Bone marrow (tissue), 2 donors: ENCODE measurements at regions not wholly inside any gene's neighbourhood (a gene's known extent, or its start where the extent isn't known, plus 50 kb on each side); places are given as distances from the start of the nearest gene placed in this dataset.

Source experiments
- DNase-seq, 2 donors: peaks; one replicate each; lab custom pipeline; 2025; lab: John Stamatoyannopoulos, UW

DNA sequence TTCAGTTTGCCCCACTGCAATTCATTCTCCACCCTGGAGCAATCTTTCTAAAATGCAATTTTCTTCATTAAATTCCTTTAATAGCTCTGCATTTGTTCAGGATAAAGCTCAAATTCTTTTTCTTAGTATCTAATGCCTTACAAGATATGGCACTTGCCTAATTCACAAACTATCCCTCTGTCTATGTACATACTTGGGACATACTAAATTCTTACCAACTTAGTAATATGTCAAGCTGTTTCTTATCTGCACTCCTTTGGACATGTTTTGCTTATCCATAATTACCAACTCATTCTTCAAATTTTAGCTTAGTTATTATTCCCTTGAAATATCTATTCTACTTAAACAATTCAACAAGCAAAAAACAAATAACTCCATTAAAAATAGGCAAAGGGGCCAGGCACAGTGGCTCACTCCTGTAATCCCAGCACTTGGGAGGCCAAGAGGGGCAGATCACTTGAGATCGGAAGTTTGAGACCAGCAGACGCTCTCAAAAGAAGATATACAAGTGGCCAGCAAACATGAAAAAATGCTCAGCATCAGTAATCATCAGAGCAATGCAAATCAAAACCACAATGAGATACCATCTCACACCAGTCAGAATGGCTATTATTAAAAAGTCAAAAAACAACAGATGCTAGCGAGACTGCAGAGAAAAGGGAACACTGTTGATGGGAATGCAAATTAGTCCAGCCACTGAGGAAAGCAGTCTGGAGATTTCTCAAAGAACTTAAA lies 96.9 kb downstream of the FAM76B start:
- DNase-seq: no peak

DNA sequence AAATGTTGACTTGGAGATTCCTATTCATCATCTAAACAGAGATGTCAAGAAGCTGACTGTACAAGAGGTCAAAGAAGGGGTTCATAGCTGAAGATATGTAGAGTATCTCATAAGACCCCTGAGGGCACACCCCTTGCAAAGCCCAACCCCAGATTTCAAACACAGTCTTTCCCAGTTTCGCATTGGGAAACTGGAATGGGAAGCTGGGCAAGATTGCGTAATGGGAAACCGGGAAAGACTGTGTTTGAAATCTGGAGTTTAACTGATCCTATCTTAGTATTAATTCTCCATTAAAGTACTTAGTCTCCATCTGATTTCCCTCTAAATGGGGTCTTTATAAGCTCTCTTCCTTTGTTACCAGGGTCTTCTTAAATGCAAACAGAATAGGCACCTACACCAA lies 99.5 kb downstream of the FAM76B start:
- no peak for DNase-seq

DNA sequence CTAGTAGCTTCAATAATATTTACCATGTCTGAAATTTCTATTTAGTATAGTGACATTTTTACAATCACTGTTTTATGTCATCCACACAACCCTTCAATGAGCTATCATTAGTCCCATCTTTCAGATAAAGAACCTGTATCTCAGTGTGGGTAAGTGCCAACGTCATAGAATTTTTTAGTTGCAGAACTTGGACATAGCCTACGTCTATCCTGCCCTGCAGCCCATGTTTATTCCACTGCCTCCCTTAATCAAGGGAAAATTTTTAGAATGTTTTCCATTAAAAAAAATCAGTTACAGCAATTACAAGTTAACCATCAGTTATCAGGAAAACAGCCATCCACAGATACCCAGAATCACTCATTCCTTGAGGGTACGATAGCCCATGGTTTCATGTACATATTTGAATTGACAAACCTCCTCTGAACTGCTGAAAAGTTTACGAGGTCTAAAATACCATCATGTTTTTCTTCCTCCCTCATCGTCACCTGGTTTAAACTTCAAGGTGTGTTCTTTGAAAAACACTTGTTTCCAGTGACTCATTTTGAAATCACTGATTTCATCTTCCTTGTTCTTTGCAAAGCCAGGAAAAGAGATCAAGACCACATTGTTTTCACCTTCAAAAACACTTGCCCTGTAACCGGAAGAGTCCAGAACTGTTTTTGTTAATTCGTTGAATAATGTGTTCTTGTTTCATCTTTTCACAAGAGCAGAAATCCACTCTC lies 100.9 kb downstream of the FAM76B start:
- no peak for DNase-seq

DNA sequence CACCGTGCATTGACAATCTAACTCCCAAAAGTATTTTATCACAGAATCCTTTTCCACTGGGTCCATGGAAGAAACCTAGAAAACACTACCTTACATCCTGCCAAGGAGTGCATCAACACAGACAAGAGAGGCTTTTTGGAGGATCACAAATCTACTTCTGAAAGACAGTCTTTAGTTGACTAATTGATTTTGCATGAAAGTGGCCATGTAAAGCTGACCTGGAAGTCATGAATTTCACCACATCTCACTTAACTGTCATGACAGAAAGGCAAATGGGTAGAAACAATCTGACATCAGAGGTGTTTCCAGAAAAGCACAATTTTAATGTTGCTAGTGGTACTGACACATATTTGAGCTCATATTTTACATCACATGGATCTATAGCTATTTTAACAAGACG lies 101.6 kb downstream of the FAM76B start:
- no peak for DNase-seq

DNA sequence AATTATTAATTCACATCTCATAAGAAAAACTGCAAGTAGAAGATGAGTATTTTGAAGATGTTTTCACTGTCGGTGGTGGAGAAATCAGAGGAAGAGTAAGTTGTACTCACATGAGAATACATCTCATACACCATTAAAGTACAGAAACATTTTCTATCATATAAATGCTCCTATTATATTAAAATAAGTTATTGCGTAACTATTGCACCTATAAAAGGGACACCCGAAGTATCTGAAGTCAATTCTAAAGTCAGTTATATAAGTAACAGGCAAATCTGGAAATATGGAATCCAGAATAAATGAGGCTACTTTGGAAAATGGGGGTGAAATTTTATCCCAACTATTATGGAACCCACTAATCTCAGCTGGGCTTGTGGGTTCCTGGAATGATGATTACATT lies 103.3 kb downstream of the FAM76B start:
- DNase-seq: no peak

DNA sequence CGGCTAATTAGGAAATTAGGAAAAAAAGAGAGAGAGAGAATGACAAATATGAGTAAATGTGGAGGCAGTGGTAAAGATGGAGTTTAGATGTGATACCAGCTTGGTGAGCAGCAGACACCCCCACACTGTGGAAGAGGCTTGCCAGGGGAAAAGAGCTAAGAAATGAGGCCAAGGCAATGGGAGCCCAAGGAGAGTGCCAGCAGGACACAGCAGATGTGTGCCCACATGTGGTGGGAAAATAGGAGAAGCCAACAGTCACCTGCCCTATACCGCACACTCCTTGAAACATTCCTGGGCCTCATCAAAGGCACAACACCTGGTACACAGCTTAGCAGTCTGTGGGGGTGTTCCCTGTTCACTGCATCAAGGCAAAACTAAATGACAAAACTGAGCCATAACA lies 104.9 kb downstream of the FAM76B start:
- DNase-seq: no peak

DNA sequence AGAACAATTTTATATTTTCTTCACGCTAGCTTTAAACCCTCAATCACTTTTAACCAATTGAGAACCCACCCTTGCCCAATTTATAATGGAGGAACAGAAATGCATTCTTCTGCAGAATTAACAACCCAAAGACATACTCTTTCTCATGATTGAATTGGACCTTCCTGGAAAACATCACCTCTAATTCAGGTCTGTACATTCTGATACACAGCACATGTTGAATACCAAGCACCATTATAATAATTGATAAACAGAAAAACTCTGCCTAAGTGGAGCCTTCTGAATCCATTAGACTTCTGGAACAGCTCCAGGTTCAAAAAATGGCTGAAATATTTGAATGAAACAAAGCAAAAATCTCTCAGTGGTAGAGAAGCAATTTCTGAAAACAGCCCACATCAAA lies 105.4 kb downstream of the FAM76B start:
- no peak for DNase-seq

DNA sequence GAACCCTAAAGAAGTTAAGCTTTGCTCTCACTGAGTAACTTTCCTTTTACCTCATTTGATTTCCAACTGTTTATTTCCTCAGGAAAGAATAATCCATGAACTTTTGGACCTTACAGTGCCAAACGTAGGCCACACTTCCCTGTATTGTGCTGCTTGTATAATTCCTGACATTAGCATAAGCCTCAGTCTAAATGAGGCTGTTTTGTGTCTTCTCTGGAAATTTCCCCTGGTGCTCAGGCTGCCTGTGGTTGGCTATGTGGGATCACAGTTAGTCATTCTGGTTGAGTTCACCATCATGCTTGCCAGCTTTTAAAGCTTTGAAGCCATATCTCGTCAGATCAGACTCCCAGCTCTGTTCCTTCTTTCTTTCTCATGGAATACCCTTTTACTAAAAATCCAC lies 107.0 kb downstream of the FAM76B start:
- DNase-seq: no peak

DNA sequence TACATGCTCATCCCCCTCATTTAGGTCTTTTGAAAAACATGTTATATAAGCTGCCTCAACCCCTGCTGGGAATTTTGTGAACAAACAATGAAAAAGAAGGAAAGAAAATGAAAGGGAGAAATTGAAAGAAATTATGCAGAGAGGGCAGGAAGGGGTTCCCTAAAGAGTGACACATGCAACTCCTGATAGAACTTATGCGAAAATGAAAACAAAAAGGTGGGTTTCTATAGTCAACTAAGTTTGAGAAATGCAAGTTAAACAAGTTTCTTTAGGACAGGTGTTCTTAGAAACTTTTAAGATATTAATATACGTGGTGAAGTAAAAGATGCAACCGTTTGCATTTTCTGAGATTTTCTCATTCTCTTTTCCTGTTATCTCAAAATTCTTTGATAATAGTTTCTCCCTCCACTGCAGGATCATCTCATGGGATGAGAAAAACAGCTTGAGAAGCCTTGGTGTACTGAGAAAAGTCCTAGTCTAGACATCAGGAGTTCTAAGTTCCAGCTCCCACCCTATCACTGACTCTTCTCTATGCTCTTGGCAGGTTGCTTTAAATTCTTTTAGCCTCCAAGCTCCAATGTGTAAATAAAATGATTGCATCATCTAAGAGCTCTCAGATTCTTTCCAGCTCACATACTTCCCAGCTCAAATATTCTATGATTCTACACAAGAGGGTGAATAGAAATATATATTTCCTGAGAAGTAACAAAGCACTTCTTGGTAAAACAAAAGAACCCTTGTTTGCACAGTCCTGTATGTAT lies 109.2 kb downstream of the FAM76B start:
- no peak for DNase-seq

DNA sequence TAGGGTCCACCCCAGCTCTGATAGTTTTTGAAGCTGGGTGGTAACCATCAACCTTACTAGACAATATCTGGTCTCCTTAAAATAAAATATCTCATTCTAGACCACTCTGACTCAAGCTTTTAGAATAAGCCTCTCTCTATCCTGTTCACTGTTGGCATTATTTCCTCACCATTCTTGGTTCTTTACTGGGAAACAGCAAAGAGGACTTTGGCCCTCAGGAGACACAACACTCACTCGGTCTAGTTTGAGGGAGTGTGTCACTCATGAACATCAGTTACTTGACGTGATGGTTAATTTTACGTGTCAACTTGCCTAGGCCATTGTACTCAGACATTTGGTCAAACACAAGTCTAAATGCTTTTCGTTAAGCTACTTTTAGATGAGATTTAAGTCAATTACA lies 110.6 kb downstream of the FAM76B start:
- DNase-seq: no peak

DNA sequence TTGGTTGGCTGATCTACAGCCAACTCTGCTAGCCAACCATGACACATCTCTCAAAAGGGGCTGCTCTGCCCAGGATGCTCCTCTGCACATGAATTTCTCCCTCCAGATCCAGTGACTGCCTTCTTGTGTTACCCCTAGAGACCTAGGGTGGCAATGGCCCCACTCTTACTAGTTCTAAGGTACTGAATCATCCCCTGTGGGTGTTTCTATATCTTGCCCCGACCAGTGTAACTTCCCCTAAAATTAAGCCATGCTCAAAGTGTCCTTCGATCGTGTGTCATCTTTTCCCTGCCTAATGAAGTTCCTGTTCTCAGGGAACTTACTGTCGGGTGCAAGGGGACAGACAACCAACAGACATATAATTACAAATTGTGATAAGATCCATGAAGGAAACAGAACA lies 113.3 kb downstream of the FAM76B start:
- no peak for DNase-seq

DNA sequence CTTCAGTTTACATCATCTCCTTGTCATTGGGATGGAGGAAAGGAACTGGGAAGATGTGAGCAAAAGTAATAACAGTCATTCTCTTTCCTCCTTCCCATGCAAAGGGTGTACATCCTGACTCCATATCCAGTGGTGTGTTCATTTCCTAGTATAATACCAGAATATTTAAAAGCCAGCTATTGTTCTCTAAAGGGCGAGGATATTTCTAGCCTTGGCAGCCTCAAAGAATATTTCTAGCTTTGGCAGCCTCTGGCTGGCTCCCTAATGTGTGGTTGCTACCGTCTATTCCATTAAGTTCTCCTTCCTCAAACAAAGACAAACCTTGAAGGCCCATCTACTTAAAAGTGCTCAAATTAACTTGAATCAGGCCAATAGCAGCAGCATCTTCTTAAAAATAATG lies 114.0 kb downstream of the FAM76B start:
- DNase-seq: no peak

DNA sequence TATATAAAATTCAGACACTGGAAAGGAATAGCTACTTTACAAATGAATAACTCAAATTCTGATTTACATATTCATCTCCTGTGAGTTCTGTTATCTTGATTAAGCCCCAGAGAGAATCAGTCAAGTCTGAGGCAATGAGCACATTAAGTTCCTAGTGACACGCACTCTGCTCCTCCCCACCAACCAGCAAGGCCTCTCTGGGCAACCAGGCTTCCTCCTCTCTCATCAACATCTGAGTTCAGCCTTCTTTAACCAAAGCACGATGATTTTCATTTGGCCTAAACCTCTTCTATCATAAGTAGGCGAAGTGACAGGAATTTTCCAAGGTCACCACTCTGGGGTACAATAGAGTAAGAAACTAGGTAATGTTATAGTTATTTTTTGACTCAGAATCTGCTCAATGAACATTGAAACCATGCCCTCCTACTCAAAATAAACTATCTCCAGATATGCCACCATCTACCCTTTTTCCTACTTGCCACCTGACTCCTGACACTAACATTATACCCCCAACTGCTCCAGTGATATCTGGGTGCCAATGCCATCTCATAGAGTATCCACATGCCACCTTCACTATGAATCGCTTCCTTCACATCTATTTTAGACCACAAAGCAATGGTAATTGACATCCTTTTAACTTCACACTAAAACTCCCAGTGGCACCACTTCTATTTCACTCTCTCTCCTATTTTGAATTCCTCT lies 114.8 kb downstream of the FAM76B start:
- DNase-seq: no peak

DNA sequence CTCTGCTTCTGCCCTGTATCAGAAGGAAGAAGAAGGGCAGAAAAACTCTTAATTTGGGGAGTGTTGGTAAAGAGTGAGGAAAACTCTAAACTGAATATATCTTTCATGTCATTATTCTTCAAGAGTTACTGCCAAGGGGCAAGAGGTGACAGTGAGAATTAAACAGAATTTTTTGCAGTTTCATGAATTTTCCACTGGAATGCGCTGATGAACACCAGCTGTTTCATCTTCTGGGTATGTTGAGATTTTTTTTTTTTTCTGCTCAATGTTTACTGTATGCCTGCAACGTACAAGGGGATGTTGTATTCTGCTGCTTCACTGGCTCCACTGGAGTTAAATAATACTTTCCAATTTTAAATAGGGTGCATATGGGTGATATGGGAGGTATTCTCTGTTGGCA lies 117.8 kb downstream of the FAM76B start:
- DNase-seq: no peak

DNA sequence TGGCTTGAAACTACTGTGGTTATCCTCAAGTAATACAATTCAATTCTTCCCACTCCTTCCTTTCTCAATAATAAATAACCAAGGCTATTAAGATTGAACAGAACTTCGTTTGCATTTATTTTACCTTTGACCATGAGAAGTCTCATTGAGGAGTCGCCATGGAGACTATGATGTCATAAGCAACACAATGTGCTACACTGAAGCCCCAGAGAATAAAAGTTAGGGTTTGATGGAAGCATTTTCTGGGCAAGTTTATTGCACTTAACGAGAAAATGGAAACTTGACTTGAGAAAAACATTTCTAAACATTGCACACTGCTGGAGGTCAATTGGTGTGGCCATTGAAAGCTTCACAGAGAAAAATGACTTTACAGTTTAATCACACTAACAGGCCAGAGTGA lies 121.5 kb downstream of the FAM76B start:
- no peak for DNase-seq

DNA sequence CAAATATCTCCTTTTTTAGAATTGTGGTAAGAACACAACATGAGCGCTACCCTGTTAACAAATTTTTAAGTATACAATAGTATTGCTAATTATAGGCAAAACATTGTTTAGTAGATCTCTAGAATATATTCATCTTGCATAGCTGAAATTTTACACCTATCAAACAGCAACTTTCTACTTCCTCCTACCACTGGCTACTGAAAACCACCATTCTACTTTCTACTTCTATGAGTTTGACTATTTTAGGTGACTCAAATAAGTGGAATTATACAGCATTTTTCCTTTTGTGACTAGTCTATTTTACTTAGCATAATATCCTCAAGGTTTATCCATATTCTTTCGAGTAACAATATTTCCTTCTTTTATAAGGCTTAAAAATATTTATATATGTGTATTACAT lies 128.4 kb downstream of the FAM76B start:
- peak in 1 of 2 donors; percentile 14 for DNase-seq

DNA sequence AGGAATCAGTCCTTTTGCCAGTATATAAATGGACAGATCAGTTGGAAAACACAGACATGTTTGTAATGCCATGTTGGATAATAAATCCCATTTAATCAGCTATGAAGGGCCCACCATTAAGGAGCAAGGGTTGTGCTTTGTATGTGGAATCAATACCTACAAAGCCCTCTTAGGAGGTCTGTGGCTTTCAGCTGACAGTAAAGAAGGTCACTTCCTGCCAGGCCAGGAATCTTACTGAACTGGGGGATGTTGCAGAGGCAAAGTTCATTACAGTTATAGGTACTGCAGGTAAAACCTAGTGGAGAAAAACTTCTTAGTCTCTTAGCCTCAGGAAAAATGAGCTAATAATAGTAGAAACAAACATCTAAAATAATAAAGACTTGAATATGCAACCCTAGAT lies 129.5 kb downstream of the FAM76B start:
- DNase-seq: no peak

DNA sequence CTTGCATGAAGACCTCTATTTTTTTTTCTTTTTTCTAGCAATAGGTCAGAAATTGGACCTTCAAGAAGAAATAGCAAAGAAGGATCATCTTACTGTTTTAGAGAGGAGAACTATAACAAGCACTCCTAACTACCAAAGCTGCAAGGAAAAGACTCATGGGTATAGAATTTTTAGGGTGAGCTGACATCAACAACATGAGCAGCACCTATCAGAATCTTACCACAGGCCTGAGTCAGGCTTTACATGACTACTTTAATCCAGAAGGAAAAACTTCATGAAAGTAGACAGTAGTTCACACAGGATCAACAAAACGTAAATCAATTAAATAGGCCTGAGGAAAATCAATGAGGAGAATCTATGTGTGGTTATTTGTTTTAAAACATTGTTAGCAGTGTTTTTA lies 130.5 kb downstream of the FAM76B start:
- DNase-seq: no peak

DNA sequence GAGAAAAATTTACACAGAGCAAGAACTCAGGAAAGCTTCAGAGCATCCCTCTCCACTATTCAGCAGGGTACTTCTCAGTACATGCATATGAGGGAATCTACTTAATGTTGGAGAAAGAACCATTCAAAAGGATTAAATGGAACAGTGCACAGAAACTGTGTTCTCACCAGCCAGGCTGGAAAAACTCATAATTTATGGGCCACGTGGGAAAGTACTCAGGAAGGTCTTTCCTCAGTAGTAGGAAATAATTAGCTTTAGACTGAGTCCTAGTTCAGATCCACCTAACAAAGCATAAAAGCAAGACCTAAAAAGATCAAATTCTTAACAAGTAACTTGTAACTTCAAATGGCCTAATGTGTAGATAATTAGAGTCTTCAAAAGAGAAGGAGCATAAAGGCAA lies 134.0 kb downstream of the FAM76B start:
- no peak for DNase-seq

DNA sequence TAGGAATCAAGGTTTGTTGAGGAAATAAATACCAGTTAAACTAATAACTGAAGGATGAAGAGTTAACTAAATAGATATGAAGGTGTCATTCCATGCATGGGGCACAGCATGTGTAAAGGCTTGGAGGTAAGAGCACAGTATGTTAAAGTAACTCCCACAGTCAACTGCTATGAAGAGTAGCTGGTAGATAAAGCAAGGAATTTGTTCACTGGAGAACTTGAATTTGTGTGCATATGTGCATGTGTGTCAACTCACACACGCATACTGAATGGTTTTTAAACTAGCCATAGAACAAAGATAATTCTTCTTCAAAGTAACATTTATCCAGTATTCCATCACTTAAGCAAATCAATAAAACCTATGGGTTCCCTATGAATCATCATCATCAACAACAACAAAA lies 135.9 kb downstream of the FAM76B start:
- no peak for DNase-seq

DNA sequence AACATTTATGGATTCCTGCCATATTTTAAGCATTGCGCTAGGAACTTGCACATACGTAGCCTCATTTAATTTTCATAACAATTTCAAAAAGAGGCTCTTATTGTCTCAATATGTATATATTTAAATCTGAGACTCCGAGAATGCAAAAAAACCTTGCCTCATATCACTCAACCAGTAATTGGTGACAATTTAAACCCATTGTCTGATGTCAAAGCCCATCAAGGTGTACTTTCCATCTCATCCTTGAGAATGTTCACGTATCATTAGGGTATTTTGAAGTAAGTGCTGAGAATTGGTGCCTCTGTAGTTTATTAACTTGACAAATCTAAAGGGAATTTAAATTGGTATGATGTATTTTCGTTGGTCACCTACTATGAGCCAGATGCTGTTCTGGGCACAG lies 136.5 kb downstream of the FAM76B start:
- no peak for DNase-seq

DNA sequence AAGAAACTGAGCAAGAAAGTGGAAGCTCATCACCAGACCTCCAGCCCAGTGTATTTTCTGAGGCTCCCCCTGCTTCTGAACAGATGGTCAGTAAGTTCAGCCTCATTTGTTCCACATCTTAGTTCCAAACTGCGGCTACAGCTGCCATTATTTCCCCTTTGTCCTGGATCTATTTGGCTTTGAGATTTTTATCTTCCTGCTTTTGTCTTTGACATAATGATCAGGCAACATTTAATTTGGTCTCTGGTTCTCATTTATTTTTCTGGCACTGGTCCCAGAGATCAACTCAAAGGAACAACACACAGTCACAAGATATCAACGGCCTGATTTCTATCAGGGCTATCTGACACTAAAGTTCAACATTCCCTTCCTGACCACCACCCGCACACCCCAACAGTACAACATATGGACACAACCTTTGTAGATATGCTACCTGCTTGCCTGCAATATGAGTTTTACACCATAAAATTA lies 137.5 kb downstream of the FAM76B start:
- DNase-seq: no peak
